PC-3 (cell line): ENCODE measurements at regions not wholly inside any gene's neighbourhood (a gene's known extent, or its start where the extent isn't known, plus 50 kb on each side); places are given as distances from the start of the nearest gene placed in this dataset.
"Not testable (repeated sequence)": the region's sequence is repeated elsewhere in the genome, so short reads cannot be mapped to it uniquely, and the experiment has no call there.

ENCODE experiments used
- ATAC-seq: fragments of 200-7000 bp; cut with Tn5 transposase; 2 replicates; pipeline ENCODE4 v1.9.1; 2020; ENCODE audit warnings: mild to moderate bottlenecking, moderate library complexity
- BruUV-seq: library from RNA; stranded (reverse); fragments of 400-500 nt; replicated peaks from 2 replicates; lab custom pipeline; 2021; lab: Mats Ljungman, UMichigan
- CTCF ChIA-PET: fragments of 300-600 bp; sonication (Branson Sonifier 250); formaldehyde crosslinking; loops from one replicate; lab custom pipeline; 2022; ENCODE audit warnings: antibody characterized with exemption; lab: Charles Lee
- POLR2A ChIA-PET: fragments of 300-600 bp; sonication (Branson Sonifier 250); formaldehyde crosslinking; loops from one replicate; lab custom pipeline; 2022; ENCODE audit warnings: antibody characterized with exemption; ENCODE audit not compliant: unreplicated experiment; lab: Charles Lee
- DNase-seq: peaks from one replicate; pipeline ENCODE4 v3.0.0-alpha.2; 2015
- H2AFZ ChIP-seq: fragments of 300-600 bp; sonication (generic); 2 replicates; pipeline ENCODE4 v1.6.0; 2016; ENCODE audit warnings: antibody characterized with exemption, low read length
- H3F3A ChIP-seq: fragments of 300-600 bp; sonication (generic); one replicate; pipeline ENCODE4 v1.6.0; 2017; ENCODE audit warnings: antibody characterized with exemption, low read length, control low read depth, mild to moderate bottlenecking; ENCODE audit not compliant: unreplicated experiment
- H3K27ac ChIP-seq: fragments of 300-600 bp; sonication (generic); 2 replicates; pipeline ENCODE4 v1.5.1; 2016; ENCODE audit warnings: mild to moderate bottlenecking, low read length
- H3K27me3 ChIP-seq: fragments of 300-600 bp; sonication (generic); 2 replicates; pipeline ENCODE4 v1.6.1; 2016; ENCODE audit warnings: low read length, mixed read lengths
- H3K36me3 ChIP-seq: fragments of 300-600 bp; sonication (generic); 2 replicates; pipeline ENCODE4 v1.6.1; 2016; ENCODE audit warnings: low read depth, mixed run types, low read length, mixed read lengths
- H3K4me1 ChIP-seq: fragments of 300-600 bp; sonication (generic); 2 replicates; pipeline ENCODE4 v1.5.1; 2016; ENCODE audit warnings: low read length; ENCODE audit not compliant: insufficient read depth
- H3K4me2 ChIP-seq: fragments of 300-600 bp; sonication (generic); 2 replicates; pipeline ENCODE4 v1.6.0; 2016; ENCODE audit warnings: low read length
- H3K4me3 ChIP-seq: fragments of 300-600 bp; sonication (generic); 2 replicates; pipeline ENCODE4 v1.5.1; 2016; ENCODE audit warnings: mild to moderate bottlenecking, low read length, mixed read lengths
- H3K79me2 ChIP-seq: fragments of 300-600 bp; sonication (generic); 2 replicates; pipeline ENCODE4 v1.6.1; 2017; ENCODE audit warnings: low read length, mixed read lengths
- H3K9ac ChIP-seq: fragments of 300-600 bp; sonication (generic); 2 replicates; pipeline ENCODE4 v1.6.0; 2016; ENCODE audit warnings: mild to moderate bottlenecking, low read length
- H3K9me2 ChIP-seq: fragments of 300-600 bp; sonication (generic); replicated peaks from 2 replicates; pipeline ENCODE4 v1.6.1; 2016; ENCODE audit warnings: mixed run types, low read length, mixed read lengths
- H3K9me3 ChIP-seq: fragments of 300-600 bp; sonication (generic); 2 replicates; pipeline ENCODE4 v1.6.1; 2016; ENCODE audit warnings: low read length, mixed read lengths
- H4K20me1 ChIP-seq: fragments of 300-600 bp; sonication (generic); 2 replicates; pipeline ENCODE4 v1.6.1; 2016; ENCODE audit warnings: low read length, mixed read lengths
- EZH2 ChIP-seq: fragments of 300-600 bp; sonication (generic); IDR thresholded peaks from one replicate; pipeline ENCODE4 v1.6.1; 2017; ENCODE audit warnings: antibody characterized with exemption, mild to moderate bottlenecking, low read length; ENCODE audit not compliant: unreplicated experiment
- EZH2phosphoT487 ChIP-seq: fragments of 300-600 bp; sonication (generic); IDR thresholded peaks from 2 replicates; pipeline ENCODE4 v1.6.1; 2018; ENCODE audit warnings: mild to moderate bottlenecking, antibody characterized with exemption, low read length, borderline replicate concordance
- intact Hi-C: fragments of 100-400 bp; cut with micrococcal nuclease; formaldehyde crosslinking; loops from 2 replicates; pipeline ENCODE4 v1.9.0; 2023
- TF ChIP-seq, protein P1 (sequence below): fragments of 300-600 bp; sonication (generic); conservative IDR thresholded peaks from 2 replicates; pipeline ENCODE4 v1.5.1; 2017; ENCODE audit warnings: antibody characterized with exemption, low read depth, mild to moderate bottlenecking, low read length

DNA sequence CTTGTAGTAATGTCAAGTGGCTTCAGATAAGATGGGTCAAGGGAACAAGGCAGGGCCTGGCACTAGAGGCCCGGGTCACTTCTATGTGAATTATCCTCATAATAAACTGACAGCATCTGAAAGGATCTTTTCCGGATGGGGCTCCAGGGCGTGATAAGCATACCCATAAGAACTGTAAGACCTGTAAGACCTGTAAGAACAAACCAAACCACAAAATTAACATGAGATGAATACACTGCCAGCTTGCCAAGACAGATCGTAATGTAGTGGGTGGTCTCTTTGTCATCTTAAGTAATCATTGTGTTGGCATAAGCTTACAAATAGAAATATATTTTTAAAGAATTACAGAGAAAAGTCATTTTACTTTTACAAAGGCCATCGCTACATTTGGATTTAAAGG is 334.9 kb downstream of the RFPL4B start:
- no peak for ATAC-seq
- H2AFZ ChIP-seq, result no peak overlapping the region
- H3K36me3 ChIP-seq, result no peaks in the 10 kb centered on the region
- CTCF ChIA-PET, result no interaction called here
- POLR2A ChIA-PET, result no interaction called here
- intact Hi-C loops, result no loop called here
- H4K20me1 ChIP-seq, result no peaks in the 10 kb centered on the region
- no peak overlapping the region for H3K4me2 ChIP-seq
- H3K4me1 ChIP-seq, result peaks cover 9% of the 10 kb centered on the region
- H3K9me3 ChIP-seq, result no peaks in the 10 kb centered on the region
- H3K9ac ChIP-seq, result no peak overlapping the region
- H3K27ac ChIP-seq, result no peak overlapping the region
- DNase-seq, result no peak
- no peak overlapping the region for H3K4me3 ChIP-seq
- no peaks in the 10 kb centered on the region for H3F3A ChIP-seq
- H3K27me3 ChIP-seq, result no peaks in the 10 kb centered on the region
- no peaks in the 10 kb centered on the region for H3K79me2 ChIP-seq
- no peaks in the 10 kb centered on the region for H3K9me2 ChIP-seq
- no TSS peak for BruUV-seq
- no peak for TF ChIP-seq EZH2phosphoT487
- TF ChIP-seq, protein P1, sequence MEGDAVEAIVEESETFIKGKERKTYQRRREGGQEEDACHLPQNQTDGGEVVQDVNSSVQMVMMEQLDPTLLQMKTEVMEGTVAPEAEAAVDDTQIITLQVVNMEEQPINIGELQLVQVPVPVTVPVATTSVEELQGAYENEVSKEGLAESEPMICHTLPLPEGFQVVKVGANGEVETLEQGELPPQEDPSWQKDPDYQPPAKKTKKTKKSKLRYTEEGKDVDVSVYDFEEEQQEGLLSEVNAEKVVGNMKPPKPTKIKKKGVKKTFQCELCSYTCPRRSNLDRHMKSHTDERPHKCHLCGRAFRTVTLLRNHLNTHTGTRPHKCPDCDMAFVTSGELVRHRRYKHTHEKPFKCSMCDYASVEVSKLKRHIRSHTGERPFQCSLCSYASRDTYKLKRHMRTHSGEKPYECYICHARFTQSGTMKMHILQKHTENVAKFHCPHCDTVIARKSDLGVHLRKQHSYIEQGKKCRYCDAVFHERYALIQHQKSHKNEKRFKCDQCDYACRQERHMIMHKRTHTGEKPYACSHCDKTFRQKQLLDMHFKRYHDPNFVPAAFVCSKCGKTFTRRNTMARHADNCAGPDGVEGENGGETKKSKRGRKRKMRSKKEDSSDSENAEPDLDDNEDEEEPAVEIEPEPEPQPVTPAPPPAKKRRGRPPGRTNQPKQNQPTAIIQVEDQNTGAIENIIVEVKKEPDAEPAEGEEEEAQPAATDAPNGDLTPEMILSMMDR, result no peak
- no peak for TF ChIP-seq EZH2

DNA sequence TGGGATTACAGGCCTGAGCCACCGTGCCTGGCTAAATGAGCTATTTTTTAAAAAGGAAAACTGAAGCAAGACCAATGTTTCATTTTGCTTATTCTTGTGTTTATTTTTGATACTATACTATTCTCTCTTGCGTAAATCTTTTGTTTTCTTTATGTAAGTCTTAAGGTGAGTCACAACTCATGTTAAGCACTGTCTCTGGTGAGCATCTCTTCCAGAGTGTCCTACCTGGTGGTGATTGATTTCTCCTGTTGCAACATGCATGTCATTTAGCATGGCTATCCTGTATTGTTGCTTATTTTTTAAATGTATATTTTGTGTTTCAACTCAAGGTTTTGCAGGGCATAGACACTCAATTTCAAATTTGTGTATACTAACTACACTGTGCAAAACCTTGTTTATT is 336.0 kb downstream of the RFPL4B start:
- DNase-seq (no peak), ATAC-seq (no peak)
- CTCF ChIA-PET, result no interaction called here
- Histone ChIP-seq H3K9me3 (no peaks in the 10 kb centered on the region), H4K20me1 (no peaks in the 10 kb centered on the region), H3K4me3 (no peak overlapping the region), H3K9me2 (no peaks in the 10 kb centered on the region), H3K27ac (no peak overlapping the region), H3K36me3 (no peaks in the 10 kb centered on the region), H3F3A (no peaks in the 10 kb centered on the region), H3K4me1 (peaks cover 9% of the 10 kb centered on the region), H3K79me2 (no peaks in the 10 kb centered on the region), H3K9ac (no peak overlapping the region), H3K4me2 (no peak overlapping the region), H2AFZ (no peak overlapping the region), H3K27me3 (no peaks in the 10 kb centered on the region)
- TF ChIP-seq EZH2 (no peak), EZH2phosphoT487 (no peak)
- TF ChIP-seq, protein P1, result no peak
- intact Hi-C loops, result no loop called here
- POLR2A ChIA-PET, result no interaction called here
- no TSS peak for BruUV-seq

DNA sequence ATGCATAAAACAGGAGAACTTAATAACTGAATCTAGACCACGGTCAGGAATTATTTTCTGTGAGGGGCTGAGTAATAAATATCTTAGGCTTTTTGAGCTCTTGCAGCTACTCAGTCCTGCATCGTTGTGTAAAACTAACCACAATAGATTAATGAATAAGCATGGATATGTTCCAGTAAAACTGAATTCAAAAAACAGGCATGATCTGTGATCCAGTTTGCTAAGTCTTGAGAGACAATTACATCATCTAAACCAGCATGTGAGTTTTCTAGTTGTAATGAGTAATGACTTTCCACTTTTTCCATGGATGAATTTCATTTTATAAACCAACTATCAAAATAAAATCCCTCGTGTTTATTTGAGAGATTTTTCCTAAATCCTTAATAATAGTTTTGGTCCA is 336.8 kb downstream of the RFPL4B start:
- Histone ChIP-seq H3K27ac (peak overlapping the region; percentile 29), H3K4me3 (no peak overlapping the region), H3F3A (no peaks in the 10 kb centered on the region), H4K20me1 (no peaks in the 10 kb centered on the region), H3K9me2 (no peaks in the 10 kb centered on the region), H3K36me3 (no peaks in the 10 kb centered on the region), H3K4me1 (peaks cover 9% of the 10 kb centered on the region), H3K79me2 (no peaks in the 10 kb centered on the region), H3K27me3 (no peaks in the 10 kb centered on the region), H3K4me2 (peak overlapping the region; percentile 40; the same call in 1 of the 2 replicates), H2AFZ (no peak overlapping the region), H3K9ac (no peak overlapping the region), H3K9me3 (no peaks in the 10 kb centered on the region)
- CTCF ChIA-PET, result no interaction called here
- DNase-seq, result peak; percentile 72
- BruUV-seq, result no TSS peak
- TF ChIP-seq, protein P1, result no peak
- TF ChIP-seq EZH2phosphoT487, result no peak
- TF ChIP-seq EZH2, result no peak
- peak; percentile 67 for ATAC-seq
- intact Hi-C loops, result no loop called here
- POLR2A ChIA-PET, result interaction anchor here (0.6 kb wide), 1 partner anchor 530 kb away, joined by 3 read pairs; no protein-coding TSS in a partner anchor

DNA sequence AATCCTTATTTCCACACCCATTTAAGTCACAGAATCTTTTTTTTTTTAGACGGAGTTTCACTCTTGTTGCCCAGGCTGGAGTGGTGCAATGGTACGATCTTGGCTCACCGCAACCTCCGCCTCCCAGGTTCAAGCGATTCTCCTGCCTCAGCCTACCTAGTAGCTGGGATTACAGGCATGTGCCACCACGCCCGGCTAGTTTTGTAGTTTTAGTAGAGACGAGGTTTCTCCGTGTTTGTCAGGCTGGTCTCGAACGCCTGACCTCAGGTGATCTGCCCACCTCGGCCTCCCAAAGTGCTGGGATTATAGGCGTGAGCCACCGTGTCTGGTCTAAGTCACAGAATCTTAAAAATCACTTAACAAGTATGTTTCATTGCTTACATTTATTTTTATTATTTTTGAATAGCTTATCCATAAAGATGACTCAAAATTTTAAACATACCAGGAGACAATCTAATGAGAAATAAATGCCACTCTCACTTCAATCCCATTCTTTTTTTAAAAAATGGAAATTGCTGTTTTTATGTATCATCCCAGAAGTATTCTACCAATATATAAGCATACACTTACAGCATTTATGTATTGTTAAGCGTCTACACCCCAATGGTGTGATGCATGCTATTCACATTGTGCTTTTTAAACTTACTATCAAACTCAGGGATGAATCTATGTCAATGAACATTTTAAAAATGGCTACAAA is 338.5 kb downstream of the RFPL4B start:
- H3K9me2 ChIP-seq, ATAC-seq, BruUV-seq: not testable (repeated sequence)

More for the DNA sequence above, 338.5 kb downstream of the RFPL4B start:
- H4K20me1 ChIP-seq, H3K27ac ChIP-seq, H3K79me2 ChIP-seq, H3K4me1 ChIP-seq, H2AFZ ChIP-seq, H3K9ac ChIP-seq, CTCF ChIA-PET, H3K4me3 ChIP-seq, H3K36me3 ChIP-seq, H3K9me3 ChIP-seq, intact Hi-C loops, H3K4me2 ChIP-seq, H3F3A ChIP-seq, H3K27me3 ChIP-seq: not testable (repeated sequence)
- DNase-seq, result peak; percentile 12
- POLR2A ChIA-PET, result interaction anchor here (0.6 kb wide), 1 partner anchor 9 kb away, joined by 7 read pairs; no protein-coding TSS in a partner anchor
